Vagina (tissue), 2 donors: ENCODE measurements at regions not wholly inside any gene's neighbourhood (a gene's known extent, or its start where the extent isn't known, plus 50 kb on each side); places are given as distances from the start of the nearest gene placed in this dataset.

ENCODE experiments used
- DNase-seq, 2 donors: peaks; one replicate each; pipeline ENCODE4 v3.0.0-alpha.2; 2017; ENCODE audit errors: extremely low spot score in 2 of 2
- H3K27ac ChIP-seq: fragments of 200-600 bp; sonication (generic); one replicate; pipeline ENCODE4 v1.5.1; 2019
- H3K27me3 ChIP-seq: fragments of 200-600 bp; sonication (generic); one replicate; pipeline ENCODE4 v1.5.1; 2019
- H3K36me3 ChIP-seq, 2 donors: fragments of 200-600 bp; sonication (generic); one replicate each; pipeline ENCODE4 v1.5.1; 2017 to 2019
- H3K4me1 ChIP-seq: fragments of 200-600 bp; sonication (generic); one replicate; pipeline ENCODE4 v1.5.1; 2019
- H3K4me3 ChIP-seq, 2 donors: fragments of 200-600 bp; sonication (generic); 1 replicate in 1 of 2; 2 replicates in 1 of 2; pipeline ENCODE4 v1.5.1; 2016 to 2019
- H3K9me3 ChIP-seq: fragments of 200-600 bp; sonication (generic); one replicate; pipeline ENCODE4 v1.5.1; 2019
- CTCF ChIP-seq, 3 experiments: fragments of 450-650 bp in 2 of 3; fragments of 200-600 bp in 1 of 3; sonication (generic) in 1 of 3; IDR thresholded peaks; one replicate each; pipeline ENCODE4 v1.5.1; 2017 to 2019; ENCODE audit warnings: antibody characterized with exemption in 3 of 3, mild to moderate bottlenecking in 2 of 3, moderate library complexity in 2 of 3
- POLR2A ChIP-seq, 2 donors: fragments of 450-650 bp; IDR thresholded peaks; one replicate each; pipeline ENCODE4 v1.6.1; 2017; ENCODE audit warnings: antibody characterized with exemption in 2 of 2, mild to moderate bottlenecking in 2 of 2, moderate library complexity in 2 of 2
- POLR2AphosphoS5 ChIP-seq, 2 donors: sonication (generic); formaldehyde crosslinking; IDR thresholded peaks; one replicate each; pipeline ENCODE4 v1.9.0; 2017; ENCODE audit warnings: antibody characterized with exemption in 2 of 2, mild to moderate bottlenecking in 2 of 2, low read depth in 1 of 2; ENCODE audit not compliant: insufficient read depth in 1 of 2
- intact Hi-C: fragments of 100-400 bp; cut with DNase I; formaldehyde crosslinking; loops from one replicate; pipeline ENCODE4 v1.15.1; 2023

GRCh38 chr5:173435447-173435846 lies 107.2 kb upstream of the STC2 start:
- Histone ChIP-seq H3K9me3 (no peaks in the 10 kb centered on the region), H3K4me3 (peak overlapping the region in 1 of 2 donors; percentile 13), H3K27ac (peak overlapping the region; percentile 27), H3K4me1 (peaks cover 6% of the 10 kb centered on the region), H3K36me3 (no peaks in the 10 kb centered on the region), H3K27me3 (no peaks in the 10 kb centered on the region)
- intact Hi-C loops = no loop called here
- TF ChIP-seq CTCF (IDR thresholded peaks at IDR 0.05) = no peak
- no peak for DNase-seq

- H3K36me3 ChIP-seq = no peaks in the 10 kb centered on the region
- H3K4me1 ChIP-seq = peaks cover 6% of the 10 kb centered on the region
- DNase-seq = no peak
- H3K27ac ChIP-seq = no peak overlapping the region
- TF ChIP-seq POLR2AphosphoS5 (IDR thresholded peaks at IDR 0.05; ENCODE audit: insufficient read depth in 1 of 2, low read depth in 1 of 2) (no peak), POLR2A (IDR thresholded peaks at IDR 0.05) (no peak), CTCF (IDR thresholded peaks at IDR 0.05) (no peak)
- intact Hi-C loops = no loop called here
- H3K27me3 ChIP-seq = no peaks in the 10 kb centered on the region
- H3K4me3 ChIP-seq = no peak overlapping the region
- no peaks in the 10 kb centered on the region for H3K9me3 ChIP-seq
Observed at GRCh38 chr5:173434270-173434669, 106.1 kb upstream of the STC2 start.

GRCh38 chr5:173430394-173430793 lies 102.2 kb upstream of the STC2 start:
- Histone ChIP-seq H3K36me3 (no peaks in the 10 kb centered on the region), H3K4me1 (peaks cover 3% of the 10 kb centered on the region), H3K9me3 (no peaks in the 10 kb centered on the region), H3K27me3 (no peaks in the 10 kb centered on the region), H3K27ac (no peak overlapping the region), H3K4me3 (no peak overlapping the region)
- intact Hi-C loops = no loop called here
- TF ChIP-seq POLR2AphosphoS5 (IDR thresholded peaks at IDR 0.05; ENCODE audit: insufficient read depth in 1 of 2, low read depth in 1 of 2) (no peak), CTCF (IDR thresholded peaks at IDR 0.05) (no peak)
- DNase-seq = no peak

- H3K4me1 ChIP-seq = no peaks in the 10 kb centered on the region
- no peak overlapping the region for H3K4me3 ChIP-seq
- DNase-seq = no peak
- intact Hi-C loops = no loop called here
- H3K27ac ChIP-seq = no peak overlapping the region
- TF ChIP-seq CTCF (IDR thresholded peaks at IDR 0.05) (no peak), POLR2A (IDR thresholded peaks at IDR 0.05) (no peak), POLR2AphosphoS5 (IDR thresholded peaks at IDR 0.05; ENCODE audit: insufficient read depth in 1 of 2, low read depth in 1 of 2) (no peak)
- H3K9me3 ChIP-seq = no peaks in the 10 kb centered on the region
- no peaks in the 10 kb centered on the region for H3K36me3 ChIP-seq
- H3K27me3 ChIP-seq = no peaks in the 10 kb centered on the region
Observed at GRCh38 chr5:173429489-173430150, 101.4 kb upstream of the STC2 start.

- Histone ChIP-seq H3K4me1 (peaks cover 6% of the 10 kb centered on the region), H3K27ac (no peak overlapping the region), H3K9me3 (no peaks in the 10 kb centered on the region), H3K27me3 (no peaks in the 10 kb centered on the region), H3K4me3 (no peak overlapping the region), H3K36me3 (no peaks in the 10 kb centered on the region)
- TF ChIP-seq POLR2A (IDR thresholded peaks at IDR 0.05) (no peak), CTCF (IDR thresholded peaks at IDR 0.05) (no peak), POLR2AphosphoS5 (IDR thresholded peaks at IDR 0.05; ENCODE audit: insufficient read depth in 1 of 2, low read depth in 1 of 2) (no peak)
- DNase-seq = no peak
- intact Hi-C loops = no loop called here
Observed at GRCh38 chr5:173423452-173424117, 95.4 kb upstream of the STC2 start.
